ENCODE measurements at regions not wholly inside any gene's neighbourhood (a gene's known extent, or its start where the extent isn't known, plus 50 kb on each side); places are given as distances from the start of the nearest gene placed in this dataset.

DNA sequence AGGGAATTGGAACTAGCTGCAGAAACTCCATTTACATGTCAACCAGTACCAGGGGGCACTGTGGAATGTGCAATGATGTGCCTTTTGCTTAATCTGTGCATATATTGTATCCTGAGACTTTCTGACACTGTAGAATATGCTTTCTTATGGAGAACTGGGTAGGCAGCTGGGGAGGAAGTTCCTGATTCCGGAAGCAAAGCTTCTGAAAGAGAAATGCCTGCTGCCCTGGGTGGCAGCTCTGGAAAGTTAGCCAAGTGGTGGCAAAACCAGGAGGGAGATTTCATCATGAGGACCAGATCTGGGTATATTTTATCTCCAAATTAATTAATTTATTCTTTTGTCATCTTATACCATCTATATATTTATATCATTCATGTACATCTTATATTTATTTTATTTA lies 116.7 kb downstream of the XCL2 start:
- no peaks in the 10 kb centered on the region for H3K4me1 ChIP-seq (ENCODE audit: control insufficient read depth, insufficient read depth, low read length)
- H3K36me3 ChIP-seq (ENCODE audit: control insufficient read depth in 2 of 2, insufficient read depth in 2 of 2, low read length in 1 of 2): no peaks in the 10 kb centered on the region
- ChIA-PET RAD21 (ENCODE audit: unreplicated experiment) (interaction anchor here (1.0 to 3.1 kb wide), 2 partner anchors 85 to 176 kb away, joined by 4 to 12 read pairs; no protein-coding TSS in a partner anchor), CTCF (interaction anchor here (1.1 to 2.1 kb wide), 2 partner anchors 84 to 920 kb away, joined by 3 to 7 read pairs; no protein-coding TSS in a partner anchor), SMC1A (ENCODE audit: uncharacterized antibody, unreplicated experiment) (interaction anchor here (1.1 to 5.8 kb wide), 5 partner anchors 11 to 176 kb away, joined by 3 to 51 read pairs (median 5); no protein-coding TSS in a partner anchor), POLR2A (no interaction called here)
- DNase-seq (ENCODE audit: low read depth, low spot score): no peak
- WGBS (ENCODE audit: insufficient coverage, insufficient replicate concordance, low lambda C conversion rate, missing lambda C conversion rate): 29% methylated on average over 1 of the region's 1 CpG
- ATAC-seq: no peak
- in situ Hi-C loops (cut with MboI): no loop called here
- TF ChIP-seq MTA2 (IDR thresholded peaks at IDR 0.05; ENCODE audit: low read depth): no peak
- intact Hi-C loops (cut with micrococcal nuclease; ENCODE audit: unreplicated experiment): no loop called here
- BruUV-seq (replicated peaks): no TSS peak
- H3K79me2 ChIP-seq (ENCODE audit: control insufficient read depth, insufficient read depth, low read length): no peaks in the 10 kb centered on the region
- FAIRE-seq: no peak
- H3K27ac ChIP-seq (ENCODE audit: control insufficient read depth, insufficient read depth): no peak overlapping the region
- no peak overlapping the region for H2AFZ ChIP-seq (ENCODE audit: control insufficient read depth, low read depth, low read length)
- H3K9ac ChIP-seq (ENCODE audit: control insufficient read depth, insufficient read depth, low read length): no peak overlapping the region
- no peaks in the 10 kb centered on the region; a peak in 1 of 4 replicates for H3K27me3 ChIP-seq (replicated peaks in 1 of 2; ENCODE audit: control insufficient read depth in 2 of 2, insufficient read depth in 2 of 2, low read length in 1 of 2)
- H3K4me3 ChIP-seq: no peak overlapping the region
- no peaks in the 10 kb centered on the region for H3K9me3 ChIP-seq (replicated peaks; ENCODE audit: control insufficient read depth, insufficient read depth, low read length)
- no peaks in the 10 kb centered on the region for H4K20me1 ChIP-seq (ENCODE audit: control insufficient read depth, insufficient read depth)
- no peak overlapping the region for H3K4me2 ChIP-seq (ENCODE audit: control insufficient read depth, insufficient read depth)

DNA sequence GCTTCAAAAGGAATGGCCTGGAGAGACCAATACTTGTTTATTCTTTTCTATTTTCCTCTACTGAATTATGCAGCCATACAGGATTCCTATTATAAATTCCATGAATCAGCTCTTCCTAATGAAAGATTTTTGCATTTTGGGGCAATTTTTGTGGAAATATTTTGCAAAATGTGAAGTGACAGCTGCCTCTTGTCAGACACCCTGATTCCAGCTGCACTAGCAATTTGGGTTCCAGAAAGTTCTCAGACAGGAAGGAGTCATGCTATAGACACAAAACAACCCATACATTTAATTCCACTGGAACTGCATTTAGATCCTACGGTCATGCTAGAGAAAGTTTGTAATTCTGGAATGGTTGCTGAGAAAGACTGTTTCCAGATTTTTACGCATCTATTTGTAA lies 119.5 kb downstream of the XCL2 start:
- Histone ChIP-seq H3K36me3 (ENCODE audit: control insufficient read depth in 2 of 2, insufficient read depth in 2 of 2, low read length in 1 of 2) (no peaks in the 10 kb centered on the region), H3K27me3 (replicated peaks in 1 of 2; ENCODE audit: control insufficient read depth in 2 of 2, insufficient read depth in 2 of 2, low read length in 1 of 2) (no peaks in the 10 kb centered on the region; a peak in 1 of 4 replicates), H3K4me1 (ENCODE audit: control insufficient read depth, insufficient read depth, low read length) (no peaks in the 10 kb centered on the region), H3K9ac (ENCODE audit: control insufficient read depth, insufficient read depth, low read length) (no peak overlapping the region), H3K4me3 (no peak overlapping the region), H2AFZ (ENCODE audit: control insufficient read depth, low read depth, low read length) (no peak overlapping the region), H3K79me2 (ENCODE audit: control insufficient read depth, insufficient read depth, low read length) (no peaks in the 10 kb centered on the region), H4K20me1 (ENCODE audit: control insufficient read depth, insufficient read depth) (no peaks in the 10 kb centered on the region), H3K4me2 (ENCODE audit: control insufficient read depth, insufficient read depth) (no peak overlapping the region), H3K9me3 (replicated peaks; ENCODE audit: control insufficient read depth, insufficient read depth, low read length) (no peaks in the 10 kb centered on the region), H3K27ac (ENCODE audit: control insufficient read depth, insufficient read depth) (no peak overlapping the region)
- in situ Hi-C loops (cut with MboI) (no loop called here), intact Hi-C loops (cut with micrococcal nuclease; ENCODE audit: unreplicated experiment) (no loop called here)
- ATAC-seq: no peak
- CTCF ChIA-PET: no interaction called here
- FAIRE-seq: no peak
- BruUV-seq (replicated peaks): no TSS peak
- SMC1A ChIA-PET (ENCODE audit: uncharacterized antibody, unreplicated experiment): interaction anchor here (1.5 to 5.8 kb wide), 3 partner anchors 14 to 82 kb away, joined by 3 to 27 read pairs (median 21); no protein-coding TSS in a partner anchor
- RAD21 ChIA-PET (ENCODE audit: unreplicated experiment): no interaction called here
- DNase-seq (ENCODE audit: low read depth, low spot score): no peak
- WGBS (ENCODE audit: insufficient coverage, insufficient replicate concordance, low lambda C conversion rate, missing lambda C conversion rate): 19% methylated on average over 2 of the region's 2 CpGs
- POLR2A ChIA-PET: no interaction called here
- TF ChIP-seq, protein P1, sequence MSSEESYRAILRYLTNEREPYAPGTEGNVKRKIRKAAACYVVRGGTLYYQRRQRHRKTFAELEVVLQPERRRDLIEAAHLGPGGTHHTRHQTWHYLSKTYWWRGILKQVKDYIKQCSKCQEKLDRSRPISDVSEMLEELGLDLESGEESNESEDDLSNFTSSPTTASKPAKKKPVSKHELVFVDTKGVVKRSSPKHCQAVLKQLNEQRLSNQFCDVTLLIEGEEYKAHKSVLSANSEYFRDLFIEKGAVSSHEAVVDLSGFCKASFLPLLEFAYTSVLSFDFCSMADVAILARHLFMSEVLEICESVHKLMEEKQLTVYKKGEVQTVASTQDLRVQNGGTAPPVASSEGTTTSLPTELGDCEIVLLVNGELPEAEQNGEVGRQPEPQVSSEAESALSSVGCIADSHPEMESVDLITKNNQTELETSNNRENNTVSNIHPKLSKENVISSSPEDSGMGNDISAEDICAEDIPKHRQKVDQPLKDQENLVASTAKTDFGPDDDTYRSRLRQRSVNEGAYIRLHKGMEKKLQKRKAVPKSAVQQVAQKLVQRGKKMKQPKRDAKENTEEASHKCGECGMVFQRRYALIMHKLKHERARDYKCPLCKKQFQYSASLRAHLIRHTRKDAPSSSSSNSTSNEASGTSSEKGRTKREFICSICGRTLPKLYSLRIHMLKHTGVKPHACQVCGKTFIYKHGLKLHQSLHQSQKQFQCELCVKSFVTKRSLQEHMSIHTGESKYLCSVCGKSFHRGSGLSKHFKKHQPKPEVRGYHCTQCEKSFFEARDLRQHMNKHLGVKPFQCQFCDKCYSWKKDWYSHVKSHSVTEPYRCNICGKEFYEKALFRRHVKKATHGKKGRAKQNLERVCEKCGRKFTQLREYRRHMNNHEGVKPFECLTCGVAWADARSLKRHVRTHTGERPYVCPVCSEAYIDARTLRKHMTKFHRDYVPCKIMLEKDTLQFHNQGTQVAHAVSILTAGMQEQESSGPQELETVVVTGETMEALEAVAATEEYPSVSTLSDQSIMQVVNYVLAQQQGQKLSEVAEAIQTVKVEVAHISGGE (CRISPR knock-in tag; IDR thresholded peaks at IDR 0.05): no peak
- TF ChIP-seq STAT1 (conservative IDR thresholded peaks at IDR 0.05) (no peak), SIX5 (IDR thresholded peaks at IDR 0.05; ENCODE audit: low read depth, low read length, severe bottlenecking) (no peak), TBL1XR1 (IDR thresholded peaks at IDR 0.05; ENCODE audit: low read depth, low read length) (no peak), MEF2B (IDR thresholded peaks at IDR 0.05; ENCODE audit: partially characterized antibody, poor library complexity, severe bottlenecking) (no peak), IRF4 (IDR thresholded peaks at IDR 0.05; ENCODE audit: low read depth, low read length) (no peak)
- TF ChIP-seq, protein P2, sequence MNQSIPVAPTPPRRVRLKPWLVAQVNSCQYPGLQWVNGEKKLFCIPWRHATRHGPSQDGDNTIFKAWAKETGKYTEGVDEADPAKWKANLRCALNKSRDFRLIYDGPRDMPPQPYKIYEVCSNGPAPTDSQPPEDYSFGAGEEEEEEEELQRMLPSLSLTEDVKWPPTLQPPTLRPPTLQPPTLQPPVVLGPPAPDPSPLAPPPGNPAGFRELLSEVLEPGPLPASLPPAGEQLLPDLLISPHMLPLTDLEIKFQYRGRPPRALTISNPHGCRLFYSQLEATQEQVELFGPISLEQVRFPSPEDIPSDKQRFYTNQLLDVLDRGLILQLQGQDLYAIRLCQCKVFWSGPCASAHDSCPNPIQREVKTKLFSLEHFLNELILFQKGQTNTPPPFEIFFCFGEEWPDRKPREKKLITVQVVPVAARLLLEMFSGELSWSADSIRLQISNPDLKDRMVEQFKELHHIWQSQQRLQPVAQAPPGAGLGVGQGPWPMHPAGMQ (IDR thresholded peaks at IDR 0.05; ENCODE audit: borderline replicate concordance): no peak
- TF ChIP-seq, protein P3, sequence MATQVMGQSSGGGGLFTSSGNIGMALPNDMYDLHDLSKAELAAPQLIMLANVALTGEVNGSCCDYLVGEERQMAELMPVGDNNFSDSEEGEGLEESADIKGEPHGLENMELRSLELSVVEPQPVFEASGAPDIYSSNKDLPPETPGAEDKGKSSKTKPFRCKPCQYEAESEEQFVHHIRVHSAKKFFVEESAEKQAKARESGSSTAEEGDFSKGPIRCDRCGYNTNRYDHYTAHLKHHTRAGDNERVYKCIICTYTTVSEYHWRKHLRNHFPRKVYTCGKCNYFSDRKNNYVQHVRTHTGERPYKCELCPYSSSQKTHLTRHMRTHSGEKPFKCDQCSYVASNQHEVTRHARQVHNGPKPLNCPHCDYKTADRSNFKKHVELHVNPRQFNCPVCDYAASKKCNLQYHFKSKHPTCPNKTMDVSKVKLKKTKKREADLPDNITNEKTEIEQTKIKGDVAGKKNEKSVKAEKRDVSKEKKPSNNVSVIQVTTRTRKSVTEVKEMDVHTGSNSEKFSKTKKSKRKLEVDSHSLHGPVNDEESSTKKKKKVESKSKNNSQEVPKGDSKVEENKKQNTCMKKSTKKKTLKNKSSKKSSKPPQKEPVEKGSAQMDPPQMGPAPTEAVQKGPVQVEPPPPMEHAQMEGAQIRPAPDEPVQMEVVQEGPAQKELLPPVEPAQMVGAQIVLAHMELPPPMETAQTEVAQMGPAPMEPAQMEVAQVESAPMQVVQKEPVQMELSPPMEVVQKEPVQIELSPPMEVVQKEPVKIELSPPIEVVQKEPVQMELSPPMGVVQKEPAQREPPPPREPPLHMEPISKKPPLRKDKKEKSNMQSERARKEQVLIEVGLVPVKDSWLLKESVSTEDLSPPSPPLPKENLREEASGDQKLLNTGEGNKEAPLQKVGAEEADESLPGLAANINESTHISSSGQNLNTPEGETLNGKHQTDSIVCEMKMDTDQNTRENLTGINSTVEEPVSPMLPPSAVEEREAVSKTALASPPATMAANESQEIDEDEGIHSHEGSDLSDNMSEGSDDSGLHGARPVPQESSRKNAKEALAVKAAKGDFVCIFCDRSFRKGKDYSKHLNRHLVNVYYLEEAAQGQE (IDR thresholded peaks at IDR 0.05; ENCODE audit: low read depth, low read length): no peak

Data from GM12878 (cell line).